ENCODE measurements at regions not wholly inside any gene's neighbourhood (a gene's known extent, or its start where the extent isn't known, plus 50 kb on each side); places are given as distances from the start of the nearest gene placed in this dataset.

- H3K27me3 ChIP-seq: no peaks in the 10 kb centered on the region
- TF ChIP-seq POLR2A (IDR thresholded peaks at IDR 0.05) (no peak), CTCF (IDR thresholded peaks at IDR 0.05) (no peak), EP300 (IDR thresholded peaks at IDR 0.05) (no peak), POLR2AphosphoS5 (IDR thresholded peaks at IDR 0.05) (no peak)
- H3K4me1 ChIP-seq: no peaks in the 10 kb centered on the region
- no peaks in the 10 kb centered on the region for H3K9me3 ChIP-seq
- H3K4me3 ChIP-seq: no peak overlapping the region
- no peak for DNase-seq (ENCODE audit: low spot score in 2 of 2)
- WGBS: 92% methylated on average over 14 of the region's 14 CpGs
- no peaks in the 10 kb centered on the region for H3K36me3 ChIP-seq
- no peak overlapping the region for H3K27ac ChIP-seq
These were observed 71.3 kb upstream of the SOX4 start for GRCh38 chr6:21522143-21522747.

- no peak for DNase-seq (ENCODE audit: low spot score in 2 of 2)
- Histone ChIP-seq H3K27ac (no peak overlapping the region), H3K36me3 (no peaks in the 10 kb centered on the region), H3K9me3 (no peaks in the 10 kb centered on the region), H3K4me1 (no peaks in the 10 kb centered on the region), H3K4me3 (no peak overlapping the region), H3K27me3 (no peaks in the 10 kb centered on the region)
- 85% methylated on average over 19 of the region's 21 CpGs for WGBS
- TF ChIP-seq EP300 (IDR thresholded peaks at IDR 0.05): no peak
- no peak for TF ChIP-seq POLR2AphosphoS5 (IDR thresholded peaks at IDR 0.05)
- TF ChIP-seq POLR2A (IDR thresholded peaks at IDR 0.05): no peak
- TF ChIP-seq CTCF (IDR thresholded peaks at IDR 0.05): peak in 1 of 2 donors; percentile 8
These were observed 70.6 kb upstream of the SOX4 start for GRCh38 chr6:21522797-21523456.

- DNase-seq (ENCODE audit: low spot score in 2 of 2): no peak
- Histone ChIP-seq H3K4me1 (no peaks in the 10 kb centered on the region), H3K27me3 (no peaks in the 10 kb centered on the region), H3K4me3 (no peak overlapping the region), H3K9me3 (no peaks in the 10 kb centered on the region), H3K36me3 (no peaks in the 10 kb centered on the region), H3K27ac (no peak overlapping the region)
- WGBS: 82% methylated on average over 3 of the region's 3 CpGs
- TF ChIP-seq POLR2A (IDR thresholded peaks at IDR 0.05) (no peak), POLR2AphosphoS5 (IDR thresholded peaks at IDR 0.05) (no peak), CTCF (IDR thresholded peaks at IDR 0.05) (no peak), EP300 (IDR thresholded peaks at IDR 0.05) (no peak)
These were observed 69.9 kb upstream of the SOX4 start for GRCh38 chr6:21523652-21524051.

GRCh38 chr6:21524201-21524600, 69.3 kb upstream of the SOX4 start:
- 62% methylated on average over 4 of the region's 4 CpGs for WGBS
- Histone ChIP-seq H3K27me3 (no peaks in the 10 kb centered on the region), H3K27ac (no peak overlapping the region), H3K4me1 (no peaks in the 10 kb centered on the region), H3K9me3 (no peaks in the 10 kb centered on the region), H3K4me3 (no peak overlapping the region), H3K36me3 (no peaks in the 10 kb centered on the region)
- TF ChIP-seq CTCF (IDR thresholded peaks at IDR 0.05) (no peak), EP300 (IDR thresholded peaks at IDR 0.05) (no peak), POLR2A (IDR thresholded peaks at IDR 0.05) (no peak), POLR2AphosphoS5 (IDR thresholded peaks at IDR 0.05) (no peak)
- no peak for DNase-seq (ENCODE audit: low spot score in 2 of 2)

GRCh38 chr6:21526974-21527373, 66.6 kb upstream of the SOX4 start:
- Histone ChIP-seq H3K27me3 (no peaks in the 10 kb centered on the region), H3K9me3 (no peaks in the 10 kb centered on the region), H3K4me3 (no peak overlapping the region), H3K36me3 (no peaks in the 10 kb centered on the region), H3K4me1 (no peaks in the 10 kb centered on the region), H3K27ac (no peak overlapping the region)
- DNase-seq (ENCODE audit: low spot score in 2 of 2): no peak
- WGBS: 17% methylated on average over 1 of the region's 1 CpG
- TF ChIP-seq POLR2AphosphoS5 (IDR thresholded peaks at IDR 0.05) (no peak), EP300 (IDR thresholded peaks at IDR 0.05) (no peak), CTCF (IDR thresholded peaks at IDR 0.05) (no peak), POLR2A (IDR thresholded peaks at IDR 0.05) (no peak)
